Stimulated activated CD4-positive, alpha-beta T cell treated with anti-CD3 and anti-CD28 coated beads, Interleukin-15, amount 100 ng/mL, for 48 hours (primary cell): ENCODE measurements at regions not wholly inside any gene's neighbourhood (a gene's known extent, or its start where the extent isn't known, plus 50 kb on each side); places are given as distances from the start of the nearest gene placed in this dataset.

Source experiments
- DNase-seq, 2 donors: peaks; one replicate each; pipeline ENCODE4 v3.0.0-alpha.2; 2020; ENCODE audit warnings: low read depth in 2 of 2

DNA sequence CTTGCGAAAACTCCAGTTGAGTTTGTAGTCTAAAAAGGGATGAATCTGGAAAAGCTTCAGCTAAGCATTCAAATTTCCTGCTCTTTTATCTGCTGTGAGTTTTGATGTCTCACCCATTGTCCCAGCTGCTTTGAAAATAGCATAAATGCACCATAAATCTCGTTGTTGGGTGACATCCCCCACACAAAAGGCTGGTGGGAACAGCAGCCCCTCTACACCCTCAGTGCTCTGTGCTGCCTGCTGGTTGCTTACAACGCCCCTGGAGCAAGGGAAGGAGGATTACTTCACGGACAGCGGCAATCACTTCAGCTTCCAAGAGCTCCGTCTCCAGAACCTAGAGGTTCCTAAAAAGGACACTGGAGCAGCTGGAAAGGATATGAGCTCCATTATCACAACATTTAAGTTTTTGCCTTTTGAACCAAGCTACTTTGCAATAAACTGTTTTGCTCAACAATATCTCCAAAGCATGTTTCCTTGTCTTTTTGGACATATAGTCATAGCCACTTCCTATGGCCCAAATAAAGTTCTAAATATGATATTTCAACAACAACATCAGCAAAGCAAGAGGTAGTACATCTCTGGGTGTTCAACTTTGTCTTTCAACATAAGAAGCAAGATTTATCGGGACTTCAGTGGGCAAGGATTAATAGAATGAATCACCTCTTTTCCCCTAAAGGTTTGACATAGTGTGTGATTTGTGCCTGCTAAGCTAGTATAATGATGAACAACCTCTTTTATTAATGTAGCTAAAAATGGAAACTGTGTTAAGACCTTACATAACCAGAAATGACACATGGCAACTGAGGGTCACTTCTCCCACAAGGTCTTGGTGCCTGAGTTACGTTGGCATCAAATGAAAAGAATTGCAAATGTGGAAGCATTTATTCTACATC is 413.5 kb downstream of the TXNL1 start:
- DNase-seq = no peak

GRCh38 chr18:56221195-56222065 is 417.0 kb downstream of the TXNL1 start:
- DNase-seq = no peak

DNA sequence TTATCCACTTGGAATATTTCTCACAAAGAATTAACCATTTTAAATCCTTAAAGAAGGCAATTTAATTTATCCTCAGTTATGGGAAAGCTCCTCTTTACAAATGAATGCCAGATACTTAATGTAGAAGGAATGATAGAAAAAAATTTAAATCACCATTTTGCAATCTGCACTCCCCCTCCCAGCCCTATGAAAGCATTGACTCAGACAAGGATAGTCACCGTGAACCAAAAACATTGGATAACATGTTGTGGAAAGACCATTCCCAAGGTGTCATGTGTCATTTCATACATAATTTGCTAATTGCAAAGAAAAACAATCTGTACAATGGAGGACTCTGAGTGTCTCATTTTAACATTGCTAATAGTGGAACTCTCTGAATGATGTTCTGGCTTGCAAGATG is 421.0 kb downstream of the TXNL1 start:
- no peak for DNase-seq

DNA sequence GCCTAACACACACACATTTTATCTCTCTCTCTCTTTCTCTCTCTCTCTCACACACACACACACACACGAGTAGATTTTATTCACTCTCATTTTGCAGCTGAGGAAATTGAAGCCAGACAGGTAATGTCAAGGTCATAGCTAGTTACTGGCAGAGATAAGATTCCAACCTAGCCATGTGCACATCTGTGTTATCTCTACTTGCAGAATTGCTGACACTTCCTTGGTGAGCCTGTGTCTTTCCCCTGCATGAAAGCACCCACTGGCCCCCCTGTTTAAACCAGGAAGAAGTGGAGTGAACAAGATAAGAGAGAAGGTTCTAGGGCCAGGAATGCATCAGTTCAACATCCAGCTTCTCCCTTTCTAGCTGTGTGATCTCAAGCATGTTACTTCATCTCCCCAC is 423.7 kb downstream of the TXNL1 start:
- no peak for DNase-seq

DNA sequence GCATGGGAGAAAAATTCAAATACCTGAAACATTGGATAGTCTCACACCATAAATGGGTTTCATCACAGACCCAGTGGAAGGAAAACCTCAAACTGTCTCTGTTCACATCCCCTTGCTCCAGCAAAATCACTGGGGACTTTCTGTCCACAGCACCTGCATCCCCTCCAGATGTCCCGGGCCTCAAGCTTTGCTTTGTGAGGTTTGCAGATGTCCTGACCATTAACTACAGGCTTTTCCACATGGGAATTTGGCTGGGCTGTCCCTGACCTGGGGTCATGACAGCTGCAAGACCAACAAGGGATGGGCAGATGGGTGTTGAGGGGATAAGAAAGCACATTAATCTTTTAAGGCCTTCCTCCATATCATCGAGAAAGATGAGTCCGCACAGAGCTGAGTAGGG is 427.9 kb downstream of the TXNL1 start:
- DNase-seq = no peak

GRCh38 chr18:56207989-56208388 is 430.4 kb downstream of the TXNL1 start:
- no peak for DNase-seq

GRCh38 chr18:56204052-56204451 is 434.3 kb downstream of the TXNL1 start:
- DNase-seq = no peak

DNA sequence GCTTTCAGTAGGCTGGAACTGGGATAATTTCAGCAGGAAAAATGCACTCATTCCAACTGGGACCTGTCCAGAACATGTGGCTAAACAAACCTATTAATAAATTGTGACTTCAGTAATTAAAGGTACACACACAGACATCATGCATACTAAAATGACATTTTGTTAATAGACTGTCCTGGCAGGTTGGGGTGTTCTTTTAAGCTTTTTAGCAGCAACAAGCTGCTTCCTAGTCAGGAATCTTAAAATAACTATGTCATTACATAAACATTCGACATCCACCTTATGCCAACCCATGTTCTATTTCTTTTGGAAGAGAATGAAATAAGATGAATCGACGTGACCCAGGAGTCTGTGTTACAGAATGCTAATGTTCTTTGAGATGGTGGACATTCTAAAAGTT is 435.7 kb downstream of the TXNL1 start:
- DNase-seq = no peak

DNA sequence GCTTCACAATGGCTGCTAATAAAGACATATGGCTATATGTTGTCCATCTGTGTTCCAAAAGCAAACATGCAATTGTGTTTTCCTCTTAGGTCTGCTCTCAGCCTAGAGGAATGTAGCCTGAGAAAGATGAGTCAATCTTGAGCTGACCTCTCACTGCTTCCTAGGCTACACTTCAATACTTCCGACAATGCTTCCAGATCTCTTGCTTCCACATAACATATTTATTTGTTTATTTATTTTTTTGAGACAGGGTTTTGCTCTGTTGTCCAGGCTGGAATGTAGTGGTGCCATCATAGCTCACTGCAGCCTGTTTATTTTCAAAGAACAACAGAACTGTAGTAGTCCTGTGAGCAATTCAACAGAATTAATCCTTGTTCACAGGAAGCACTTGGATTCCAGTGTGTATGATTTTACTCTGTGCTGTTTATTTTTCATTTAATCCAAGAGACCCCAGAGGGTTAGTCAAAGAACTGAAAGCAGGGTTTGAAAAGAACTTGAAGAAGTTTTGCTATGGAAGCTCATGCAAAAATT is 437.9 kb downstream of the TXNL1 start:
- DNase-seq = no peak

GRCh38 chr18:56199580-56200330 is 438.6 kb downstream of the TXNL1 start:
- no peak for DNase-seq

- no peak for DNase-seq
Observed at GRCh38 chr18:56197241-56197859, 441.0 kb downstream of the TXNL1 start.

DNA sequence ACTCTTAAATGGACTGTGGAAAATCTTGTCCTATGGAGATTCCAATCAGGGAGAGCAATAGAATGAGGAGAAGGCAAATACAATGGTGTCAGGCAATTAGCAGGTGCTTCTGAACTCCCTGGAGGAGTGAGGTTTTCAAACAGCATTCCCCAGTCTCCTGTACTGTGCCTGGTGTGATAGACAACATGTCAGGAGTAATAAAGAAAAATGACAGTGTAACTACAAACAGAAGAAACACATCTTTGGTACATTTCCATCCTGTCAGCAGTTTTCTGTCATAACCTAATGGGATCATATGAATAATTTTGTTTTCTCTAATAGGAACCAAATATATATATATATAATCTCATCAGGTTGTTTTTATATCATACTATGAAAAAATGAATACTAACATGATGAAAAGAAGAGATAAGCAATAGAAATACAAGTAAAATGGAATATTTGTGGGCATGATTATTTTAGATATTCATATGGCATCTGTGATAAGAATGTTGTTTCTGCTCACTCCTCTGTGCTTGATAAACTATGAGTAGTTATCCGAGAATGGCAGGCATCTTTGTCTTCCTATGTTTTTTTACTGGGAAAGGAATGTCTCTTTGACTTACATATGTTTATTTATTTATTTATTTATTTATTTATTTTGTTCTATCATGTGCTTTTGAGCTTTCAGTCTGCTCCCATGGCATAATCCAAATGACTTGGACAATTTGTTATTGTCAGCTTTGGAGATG is 441.7 kb downstream of the TXNL1 start:
- no peak for DNase-seq

DNA sequence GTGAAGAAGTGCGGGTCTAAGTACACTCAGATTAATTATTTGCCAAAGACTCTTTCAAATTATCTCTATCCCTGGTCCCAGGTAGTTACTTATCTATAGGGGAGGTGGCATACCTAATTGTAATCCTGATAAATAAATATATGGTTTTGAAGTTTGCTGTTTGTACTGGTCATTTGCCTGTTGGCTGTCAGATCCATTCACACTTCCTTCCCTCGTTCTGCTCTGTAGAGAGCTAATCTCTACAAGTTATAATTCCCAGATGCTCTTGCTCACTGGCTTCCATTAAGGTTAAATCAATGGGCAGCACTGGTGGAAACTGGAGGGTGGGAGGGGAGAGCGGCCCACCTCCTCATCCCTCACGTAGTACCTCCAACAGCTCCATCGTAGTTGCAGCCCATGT is 447.1 kb downstream of the TXNL1 start:
- no peak for DNase-seq

GRCh38 chr18:56189615-56190014 is 448.8 kb downstream of the TXNL1 start:
- no peak for DNase-seq

DNA sequence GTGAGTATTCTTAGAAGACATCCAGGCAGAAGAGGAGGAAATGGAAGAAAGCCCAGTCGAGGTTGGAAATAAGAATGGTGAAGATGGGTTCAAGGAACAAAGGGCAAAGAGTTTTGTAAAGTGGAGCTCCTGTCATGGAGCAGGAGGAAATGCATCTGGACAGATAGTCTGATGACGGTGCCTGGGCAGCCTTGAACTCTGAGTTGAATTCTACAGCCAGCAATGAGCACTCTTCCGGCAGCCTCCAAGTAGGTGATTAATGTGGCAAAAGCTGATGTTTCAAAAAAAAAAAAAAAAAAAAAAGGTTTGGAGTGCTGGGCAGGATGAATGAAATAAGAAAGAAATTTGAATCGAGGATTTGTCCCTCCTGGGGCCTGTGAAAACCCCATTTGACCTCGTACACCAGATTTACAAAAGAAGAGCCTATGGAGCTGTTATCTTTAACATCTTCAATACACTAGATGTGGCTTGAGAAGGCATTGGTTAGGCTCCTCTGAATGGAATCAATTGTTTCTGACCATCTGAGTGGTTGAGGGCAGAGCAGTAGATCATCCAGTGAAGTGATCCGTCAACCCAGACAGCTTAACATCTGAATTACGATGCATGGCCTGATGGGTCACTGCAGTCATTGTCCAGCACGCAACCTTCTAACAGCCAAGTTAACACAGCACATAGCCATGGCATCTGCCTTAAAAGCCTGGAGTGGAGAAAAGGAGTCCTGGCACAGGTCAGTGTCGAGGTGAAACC is 449.7 kb downstream of the TXNL1 start:
- DNase-seq = no peak

DNA sequence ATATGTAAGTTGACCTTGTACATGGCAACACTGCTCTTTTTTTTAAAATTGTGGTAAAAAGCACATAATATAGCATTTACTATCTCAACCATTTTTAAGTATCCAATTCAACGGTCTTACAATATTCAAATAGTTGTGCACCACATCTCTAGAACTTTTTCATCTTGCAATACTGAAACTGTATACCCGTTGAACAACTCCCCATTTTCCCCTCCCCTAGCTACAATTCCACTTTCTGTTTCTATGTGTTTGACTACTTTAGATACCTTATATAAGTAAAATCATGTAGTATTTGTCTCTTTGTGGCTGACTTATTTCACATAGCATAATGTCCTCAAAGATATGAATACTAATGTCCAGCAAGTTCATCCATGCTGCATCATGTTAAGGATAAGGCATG is 452.1 kb downstream of the TXNL1 start:
- DNase-seq = no peak

DNA sequence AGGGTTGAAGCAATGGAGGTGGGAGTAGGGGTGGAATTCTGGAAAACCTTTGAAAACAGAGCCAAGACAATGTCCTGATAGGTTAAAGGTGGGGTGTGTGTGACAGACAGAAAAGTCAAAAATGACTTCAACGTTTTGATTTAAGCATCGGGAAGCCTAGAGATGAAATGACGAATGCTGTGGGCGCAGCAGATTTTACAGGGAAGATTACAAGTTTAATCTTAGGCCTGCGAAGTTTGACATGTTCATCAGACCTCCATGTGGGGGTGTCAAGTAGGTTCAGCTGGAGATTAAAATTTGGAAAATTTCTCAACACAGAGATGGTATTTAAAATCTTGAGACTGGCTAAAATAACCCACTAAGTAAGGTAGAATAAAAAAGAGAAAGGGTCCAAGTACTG is 453.3 kb downstream of the TXNL1 start:
- no peak for DNase-seq

- DNase-seq = no peak
Observed at GRCh38 chr18:56176751-56177150, 461.6 kb downstream of the TXNL1 start.

GRCh38 chr18:56175330-56176001 is 462.9 kb downstream of the TXNL1 start:
- no peak for DNase-seq
